ENCODE measurements at regions not wholly inside any gene's neighbourhood (a gene's known extent, or its start where the extent isn't known, plus 50 kb on each side); places are given as distances from the start of the nearest gene placed in this dataset.

DNA sequence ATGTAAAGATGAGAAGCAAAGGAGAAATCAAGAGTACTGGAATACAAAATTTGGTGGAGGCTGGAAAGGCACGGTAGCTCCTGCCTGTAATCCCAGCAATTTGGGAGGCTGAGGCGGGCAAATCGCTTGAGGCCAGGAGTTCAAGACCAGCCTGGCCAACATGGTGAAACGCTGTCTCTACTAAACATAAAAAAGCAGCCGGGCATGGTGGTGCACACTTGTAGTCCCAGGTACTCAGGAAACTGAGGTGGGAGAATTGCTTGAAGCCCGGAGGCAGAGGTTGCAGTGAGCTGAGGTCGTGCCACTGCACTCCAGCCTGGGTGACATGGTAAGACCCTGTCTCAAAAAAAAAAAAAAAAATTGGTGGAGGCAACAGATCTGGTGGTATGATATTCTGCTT lies 1086.0 kb downstream of the NLGN4X start:
- TF ChIP-seq, protein P1, sequence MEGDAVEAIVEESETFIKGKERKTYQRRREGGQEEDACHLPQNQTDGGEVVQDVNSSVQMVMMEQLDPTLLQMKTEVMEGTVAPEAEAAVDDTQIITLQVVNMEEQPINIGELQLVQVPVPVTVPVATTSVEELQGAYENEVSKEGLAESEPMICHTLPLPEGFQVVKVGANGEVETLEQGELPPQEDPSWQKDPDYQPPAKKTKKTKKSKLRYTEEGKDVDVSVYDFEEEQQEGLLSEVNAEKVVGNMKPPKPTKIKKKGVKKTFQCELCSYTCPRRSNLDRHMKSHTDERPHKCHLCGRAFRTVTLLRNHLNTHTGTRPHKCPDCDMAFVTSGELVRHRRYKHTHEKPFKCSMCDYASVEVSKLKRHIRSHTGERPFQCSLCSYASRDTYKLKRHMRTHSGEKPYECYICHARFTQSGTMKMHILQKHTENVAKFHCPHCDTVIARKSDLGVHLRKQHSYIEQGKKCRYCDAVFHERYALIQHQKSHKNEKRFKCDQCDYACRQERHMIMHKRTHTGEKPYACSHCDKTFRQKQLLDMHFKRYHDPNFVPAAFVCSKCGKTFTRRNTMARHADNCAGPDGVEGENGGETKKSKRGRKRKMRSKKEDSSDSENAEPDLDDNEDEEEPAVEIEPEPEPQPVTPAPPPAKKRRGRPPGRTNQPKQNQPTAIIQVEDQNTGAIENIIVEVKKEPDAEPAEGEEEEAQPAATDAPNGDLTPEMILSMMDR (IDR thresholded peaks at IDR 0.05; ENCODE audit: low read depth, low read length, missing control alignments): no peak
- no peak for DNase-seq
- H3K27me3 ChIP-seq (replicated peaks): no peaks in the 10 kb centered on the region
- H3K27ac ChIP-seq: no peak overlapping the region
- no peak overlapping the region for H3K4me3 ChIP-seq (ENCODE audit: low read depth, low read length)
- no peaks in the 10 kb centered on the region for H3K36me3 ChIP-seq (replicated peaks)
- in situ Hi-C loops (cut with HindIII; ENCODE audit: low pct_ligation_motif_present, low sequenced_read_pairs): no loop called here

DNA sequence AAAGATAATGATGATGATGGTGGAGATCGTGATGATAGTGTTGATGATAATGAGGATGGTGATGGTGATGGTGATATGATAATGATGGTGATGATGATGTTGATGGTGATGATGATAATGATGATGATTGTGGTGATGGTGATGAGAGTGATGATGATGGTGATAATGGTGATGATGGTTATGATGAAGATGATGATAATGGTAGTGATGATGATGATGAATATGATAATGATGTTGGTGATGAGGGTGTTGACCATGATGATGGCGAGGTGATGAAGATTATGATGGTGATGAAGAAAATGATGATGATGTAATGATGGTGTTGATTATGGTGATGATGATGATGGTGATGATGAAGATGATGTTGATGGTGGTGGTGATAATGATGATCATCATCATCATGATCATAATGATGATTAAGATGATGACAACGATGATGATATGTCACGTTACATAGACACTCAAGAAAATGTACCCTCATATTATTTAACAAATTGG lies 1106.4 kb downstream of the NLGN4X start:
- TF ChIP-seq, protein P1 (IDR thresholded peaks at IDR 0.05; ENCODE audit: low read depth, low read length, missing control alignments): no peak
- Histone ChIP-seq H3K36me3 (replicated peaks) (no peaks in the 10 kb centered on the region), H3K4me3 (ENCODE audit: low read depth, low read length) (no peak overlapping the region), H3K27ac (no peak overlapping the region), H3K27me3 (replicated peaks) (no peaks in the 10 kb centered on the region)
- in situ Hi-C loops (cut with HindIII; ENCODE audit: low pct_ligation_motif_present, low sequenced_read_pairs): no loop called here
- no peak for DNase-seq

DNA sequence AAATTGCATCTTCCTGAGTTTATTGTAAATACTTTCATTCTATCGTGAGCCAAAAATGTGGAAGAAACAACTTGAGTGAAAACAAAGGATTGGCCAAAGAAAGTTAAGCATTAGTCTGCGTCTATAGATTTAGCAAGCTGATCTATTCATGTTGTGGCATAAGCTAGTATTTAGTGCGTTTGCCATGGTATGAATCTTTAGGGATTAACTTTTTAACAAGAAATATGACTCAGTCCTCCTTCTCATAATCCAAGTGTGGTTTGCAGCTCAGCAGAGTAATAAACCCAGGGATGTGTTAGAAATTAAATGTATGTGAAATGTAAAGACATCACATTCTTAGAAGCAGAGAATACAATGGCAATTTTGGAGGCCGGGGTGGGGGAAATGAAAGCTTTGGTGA lies 1110.9 kb downstream of the NLGN4X start:
- in situ Hi-C loops (cut with HindIII; ENCODE audit: low pct_ligation_motif_present, low sequenced_read_pairs): no loop called here
- DNase-seq: no peak

DNA sequence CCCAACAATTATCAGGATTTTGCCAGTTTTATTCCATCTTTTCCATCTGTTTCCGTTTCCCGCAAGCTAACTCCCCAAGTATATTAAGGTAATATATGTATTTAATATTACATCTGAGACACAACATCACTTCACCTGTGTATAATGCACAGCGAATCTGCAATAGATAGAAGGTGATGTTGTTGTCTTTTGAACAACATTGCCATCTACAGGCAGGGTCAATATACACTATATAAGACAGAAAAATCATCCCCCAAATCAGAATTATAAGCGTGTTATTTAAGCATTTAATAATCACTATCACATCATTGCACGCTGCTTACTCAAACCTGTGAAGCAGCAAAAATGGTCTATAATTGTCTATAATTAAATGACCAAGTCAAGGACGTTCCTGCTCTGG lies 1115.5 kb downstream of the NLGN4X start:
- TF ChIP-seq, protein P1 (IDR thresholded peaks at IDR 0.05; ENCODE audit: low read depth, low read length, missing control alignments): no peak
- no peak overlapping the region for H3K27ac ChIP-seq
- no peaks in the 10 kb centered on the region for H3K36me3 ChIP-seq (replicated peaks)
- H3K27me3 ChIP-seq (replicated peaks): no peaks in the 10 kb centered on the region
- in situ Hi-C loops (cut with HindIII; ENCODE audit: low pct_ligation_motif_present, low sequenced_read_pairs): no loop called here
- no peak for DNase-seq
- no peak overlapping the region for H3K4me3 ChIP-seq (ENCODE audit: low read depth, low read length)

More for the DNA sequence above, 1110.9 kb downstream of the NLGN4X start:
- TF ChIP-seq, protein P1 (IDR thresholded peaks at IDR 0.05; ENCODE audit: low read depth, low read length, missing control alignments): no peak
- Histone ChIP-seq H3K27me3 (replicated peaks) (no peaks in the 10 kb centered on the region), H3K27ac (no peak overlapping the region), H3K36me3 (replicated peaks) (no peaks in the 10 kb centered on the region), H3K4me3 (ENCODE audit: low read depth, low read length) (no peak overlapping the region)

DNA sequence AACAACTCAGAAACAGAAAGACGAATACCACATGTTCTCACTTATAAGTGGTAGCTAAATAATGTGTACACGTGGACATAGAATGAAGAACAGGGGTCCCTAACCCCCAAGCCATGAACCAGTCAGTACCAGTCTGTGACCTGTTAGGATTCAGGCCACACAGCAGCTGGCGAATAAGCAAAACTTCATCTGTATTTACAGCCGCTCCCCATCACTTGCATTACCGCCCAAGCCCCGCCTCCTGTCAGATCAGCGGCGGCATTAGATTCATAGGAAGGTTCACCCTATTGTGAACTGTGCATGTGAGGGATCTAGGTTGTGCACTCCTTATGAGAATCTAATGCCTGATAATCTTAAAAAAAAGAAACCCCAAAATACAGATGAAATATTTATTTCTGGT lies 1128.7 kb downstream of the NLGN4X start:
- no peak overlapping the region for H3K27ac ChIP-seq
- no peaks in the 10 kb centered on the region for H3K36me3 ChIP-seq (replicated peaks)
- H3K27me3 ChIP-seq (replicated peaks): no peaks in the 10 kb centered on the region
- in situ Hi-C loops (cut with HindIII; ENCODE audit: low pct_ligation_motif_present, low sequenced_read_pairs): no loop called here
- no peak overlapping the region for H3K4me3 ChIP-seq (ENCODE audit: low read depth, low read length)
- TF ChIP-seq, protein P1 (IDR thresholded peaks at IDR 0.05; ENCODE audit: low read depth, low read length, missing control alignments): no peak
- no peak for DNase-seq

DNA sequence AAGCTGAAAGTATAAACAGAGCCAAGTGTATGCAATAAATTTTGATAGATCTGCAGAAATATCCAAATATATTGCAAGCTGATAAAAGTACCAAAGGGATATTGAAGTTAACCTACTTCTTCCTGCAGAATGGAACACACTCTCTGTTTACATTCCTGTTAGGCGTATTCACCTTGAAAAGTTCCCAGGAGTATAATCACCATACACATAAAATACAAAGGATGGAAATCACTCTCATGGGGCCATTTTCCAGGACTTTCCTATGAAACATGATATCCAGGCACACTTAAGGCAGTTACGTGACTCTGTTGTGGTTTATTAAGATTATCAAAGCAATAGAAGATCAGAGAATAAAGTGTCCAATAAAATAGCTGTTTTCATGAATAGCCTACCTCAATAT lies 1142.3 kb downstream of the NLGN4X start:
- Histone ChIP-seq H3K36me3 (replicated peaks) (no peaks in the 10 kb centered on the region), H3K4me3 (ENCODE audit: low read depth, low read length) (no peak overlapping the region), H3K27ac (no peak overlapping the region), H3K27me3 (replicated peaks) (no peaks in the 10 kb centered on the region)
- TF ChIP-seq, protein P1 (IDR thresholded peaks at IDR 0.05; ENCODE audit: low read depth, low read length, missing control alignments): no peak
- in situ Hi-C loops (cut with HindIII; ENCODE audit: low pct_ligation_motif_present, low sequenced_read_pairs): no loop called here
- no peak for DNase-seq

Data from brain microvascular endothelial cell (primary cell).